ENCODE measurements at regions not wholly inside any gene's neighbourhood (a gene's known extent, or its start where the extent isn't known, plus 50 kb on each side); places are given as distances from the start of the nearest gene placed in this dataset.
"Not testable (repeated sequence)": the region's sequence is repeated elsewhere in the genome, so short reads cannot be mapped to it uniquely, and the experiment has no call there.

DNA sequence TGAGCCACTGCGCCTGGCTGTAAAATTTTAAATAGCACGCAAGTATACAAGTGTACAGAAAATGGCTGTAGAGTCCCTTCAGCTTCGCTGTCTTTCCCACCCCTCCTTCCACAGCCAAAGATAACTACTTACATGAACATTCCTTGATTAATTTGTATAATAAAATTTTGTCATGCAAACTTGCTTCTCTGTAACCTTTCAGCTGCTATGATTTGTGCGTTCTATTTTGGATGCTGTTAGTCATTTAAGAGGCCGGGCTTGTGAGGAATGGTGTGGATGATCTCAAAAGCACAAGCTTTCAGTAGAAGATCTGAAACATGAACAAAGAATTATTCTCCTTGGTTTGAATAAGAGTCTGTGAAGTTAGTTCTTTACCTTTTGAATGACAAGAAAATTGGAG lies 115.0 kb upstream of the TLE1 start:
- ChIA-PET CTCF (no interaction called here), POLR2A (no interaction called here)

DNA sequence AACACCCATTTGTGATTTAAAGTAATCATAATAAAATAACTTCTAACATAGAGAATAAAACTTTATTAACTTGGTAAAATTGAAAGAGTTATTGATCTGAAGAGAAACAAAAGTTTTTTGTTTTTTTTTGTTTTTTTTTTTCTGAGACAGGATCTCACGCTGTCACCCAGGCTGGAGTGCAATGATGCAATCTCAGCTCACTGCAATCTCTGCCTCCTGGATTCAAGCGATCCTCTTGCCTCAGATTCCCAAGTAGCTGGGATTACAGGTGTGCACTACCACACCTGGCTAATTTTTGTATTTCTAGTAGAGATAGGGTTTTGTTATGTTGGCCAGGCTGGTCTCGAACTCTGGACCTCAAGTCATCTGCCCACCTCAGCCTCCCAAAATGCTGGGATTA lies 116.5 kb upstream of the SPATA31D4 start:
- POLR2A ChIA-PET, CTCF ChIA-PET: not testable (repeated sequence)

- CTCF ChIA-PET: interaction anchor here (1.0 kb wide), 1 partner anchor 18 kb away, joined by 3 read pairs; no protein-coding TSS in a partner anchor
- POLR2A ChIA-PET: no interaction called here
These were observed 113.8 kb upstream of the SPATA31D4 start for GRCh38 chr9:81814401-81814793.

- POLR2A ChIA-PET: no interaction called here
- CTCF ChIA-PET: interaction anchor here (1.0 kb wide), 1 partner anchor 17 kb away, joined by 3 read pairs; no protein-coding TSS in a partner anchor
These were observed 113.3 kb upstream of the SPATA31D4 start for GRCh38 chr9:81814794-81815464.

- ChIA-PET POLR2A (no interaction called here), CTCF (no interaction called here)
These were observed 112.4 kb upstream of the SPATA31D4 start for GRCh38 chr9:81815781-81816180.

GRCh38 chr9:81819155-81819554 lies 109.1 kb upstream of the SPATA31D4 start:
- POLR2A ChIA-PET: no interaction called here
- CTCF ChIA-PET: no interaction called here

GRCh38 chr9:81819859-81820546 lies 108.2 kb upstream of the SPATA31D4 start:
- POLR2A ChIA-PET: no interaction called here
- CTCF ChIA-PET: no interaction called here

- CTCF ChIA-PET: no interaction called here
These were observed 105.8 kb upstream of the SPATA31D4 start for GRCh38 chr9:81822301-81822865.

GRCh38 chr9:81822967-81823366 lies 105.3 kb upstream of the SPATA31D4 start:
- CTCF ChIA-PET: no interaction called here
- POLR2A ChIA-PET: no interaction called here

More at GRCh38 chr9:81822301-81822865, 105.8 kb upstream of the SPATA31D4 start:
- POLR2A ChIA-PET: interaction anchor here (0.7 kb wide), 1 partner anchor 239 kb away, joined by 3 read pairs; no protein-coding TSS in a partner anchor

DNA sequence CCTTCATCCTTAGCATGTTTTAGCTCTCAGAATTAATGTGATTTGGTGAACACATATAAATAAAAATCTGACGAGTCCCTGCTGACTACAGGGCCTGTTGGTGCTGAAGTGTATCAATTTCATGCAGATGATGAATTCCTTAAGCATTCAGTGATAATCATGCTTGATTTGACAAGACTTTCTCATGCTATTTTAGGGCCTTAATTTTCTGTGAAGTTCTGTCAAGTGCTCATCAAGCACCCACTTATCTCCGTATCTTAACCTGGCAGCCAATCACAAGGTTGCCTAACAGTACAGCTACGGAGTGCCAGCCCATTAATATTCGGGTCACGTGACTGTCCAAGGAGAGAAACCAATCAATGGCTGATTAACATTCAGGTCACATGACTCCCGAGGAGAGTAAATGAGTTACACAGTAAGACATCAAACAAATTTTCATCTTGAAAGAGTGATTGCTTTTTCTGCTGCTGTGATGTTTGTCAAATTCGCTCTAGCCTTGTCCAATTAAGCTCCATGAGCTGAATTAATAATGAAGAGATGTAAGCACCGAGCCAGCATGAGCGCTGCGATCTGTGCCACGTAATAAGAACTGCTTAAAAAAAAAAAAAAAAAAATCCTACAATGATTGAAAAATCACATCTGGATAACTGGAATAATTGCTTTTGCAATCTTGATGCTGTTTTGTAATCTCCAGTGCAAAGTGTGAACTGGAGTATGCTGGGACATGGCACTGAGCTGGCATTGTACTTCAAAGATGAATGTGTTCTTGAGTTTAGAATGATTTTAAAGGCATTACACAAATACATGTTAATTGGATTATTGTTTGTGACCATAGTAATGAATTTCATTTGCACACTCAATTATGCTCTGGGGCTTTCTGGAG lies 104.3 kb upstream of the SPATA31D4 start:
- CTCF ChIA-PET: no interaction called here
- POLR2A ChIA-PET: no interaction called here

GRCh38 chr9:81824802-81825730 lies 103.2 kb upstream of the SPATA31D4 start:
- CTCF ChIA-PET: interaction anchor here (0.6 kb wide), 1 partner anchor 654 kb away, joined by 3 read pairs; no protein-coding TSS in a partner anchor
- POLR2A ChIA-PET: no interaction called here

- POLR2A ChIA-PET: no interaction called here
- CTCF ChIA-PET: no interaction called here
These were observed 102.2 kb upstream of the SPATA31D4 start for GRCh38 chr9:81825846-81826516.

DNA sequence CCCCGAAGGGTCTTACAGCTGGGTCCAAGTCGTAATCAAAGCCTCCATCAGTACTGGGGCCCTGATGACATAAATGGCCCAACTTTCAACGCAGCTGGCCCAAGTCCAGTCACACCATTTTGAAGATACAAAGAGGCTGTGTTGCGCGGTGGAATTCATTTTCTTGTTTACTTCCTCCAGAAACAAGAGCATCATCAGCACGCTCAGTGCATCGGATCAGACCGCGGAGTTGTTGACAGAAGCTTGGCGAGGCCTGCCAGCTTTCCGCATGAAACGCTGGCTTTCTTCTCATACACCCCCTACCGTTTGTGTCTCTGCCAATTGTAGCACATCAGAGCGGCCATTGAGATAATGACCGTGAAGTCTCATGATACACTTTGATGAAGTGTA lies 101.7 kb upstream of the SPATA31D4 start:
- ChIA-PET CTCF (no interaction called here), POLR2A (no interaction called here)

- ChIA-PET CTCF (no interaction called here), POLR2A (no interaction called here)
These were observed 100.5 kb upstream of the SPATA31D4 start for GRCh38 chr9:81827616-81828296.

DNA sequence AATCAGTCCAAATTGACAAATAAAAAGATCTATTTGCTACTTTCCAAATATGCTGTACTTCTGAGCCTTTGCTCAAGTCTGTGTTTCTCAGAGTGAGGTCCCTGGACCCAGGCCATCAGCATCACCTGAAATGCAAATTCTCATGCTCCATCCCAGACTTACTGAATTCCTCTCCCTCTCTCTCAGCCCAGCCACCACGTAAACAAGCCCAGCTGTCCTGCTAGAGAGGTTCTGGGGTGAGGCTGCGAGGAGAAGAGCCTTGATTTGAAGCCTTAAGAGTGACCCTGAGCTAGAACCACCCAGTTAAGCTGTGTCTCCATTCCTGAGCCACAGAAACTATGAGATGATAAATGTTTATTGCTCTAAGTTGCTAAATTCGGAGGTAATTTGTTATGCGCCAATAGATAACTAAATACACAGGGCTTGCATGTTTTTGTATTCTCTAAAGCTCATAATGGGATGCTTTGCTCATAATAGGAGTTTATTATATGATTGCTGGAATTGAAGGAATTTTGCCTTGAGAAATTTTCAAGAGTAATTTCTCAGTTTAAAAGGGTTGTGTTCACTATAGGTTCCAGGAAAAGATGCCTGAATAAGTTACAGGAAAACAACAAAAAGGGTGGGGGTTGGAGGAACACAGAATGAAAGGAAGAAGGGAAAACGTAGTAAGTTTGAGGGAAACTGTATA lies 98.9 kb upstream of the SPATA31D4 start:
- CTCF ChIA-PET: no interaction called here
- POLR2A ChIA-PET: no interaction called here

- CTCF ChIA-PET, POLR2A ChIA-PET: not testable (repeated sequence)
These were observed 97.8 kb upstream of the SPATA31D4 start for GRCh38 chr9:81830431-81830830.

- ChIA-PET POLR2A (no interaction called here), CTCF (interaction anchor here (1.5 kb wide), 1 partner anchor 18 kb away, joined by 3 read pairs; no protein-coding TSS in a partner anchor)
These were observed 95.5 kb upstream of the SPATA31D4 start for GRCh38 chr9:81832571-81833285.

Data from activated CD8-positive, alpha-beta memory T cell treated with anti-CD3 and anti-CD28 coated beads for 36 hours (primary cell).